ENCODE measurements at regions not wholly inside any gene's neighbourhood (a gene's known extent, or its start where the extent isn't known, plus 50 kb on each side); places are given as distances from the start of the nearest gene placed in this dataset.

GRCh38 chr11:44379141-44380008 lies 69.4 kb upstream of the ALX4 start:
- no peak overlapping the region for H3K4me2 ChIP-seq (ENCODE audit: control insufficient read depth, insufficient read depth)
- intact Hi-C loops (cut with micrococcal nuclease; ENCODE audit: unreplicated experiment) = no loop called here
- no peaks in the 10 kb centered on the region for H3K79me2 ChIP-seq (ENCODE audit: control insufficient read depth, insufficient read depth, low read length)
- ChIA-PET RAD21 (ENCODE audit: unreplicated experiment) (no interaction called here), POLR2A (no interaction called here), SMC1A (ENCODE audit: uncharacterized antibody, unreplicated experiment) (no interaction called here), CTCF (no interaction called here)
- no peaks in the 10 kb centered on the region for H3K36me3 ChIP-seq (ENCODE audit: control insufficient read depth in 2 of 2, insufficient read depth in 2 of 2, low read length in 1 of 2)
- H3K27me3 ChIP-seq (replicated peaks in 1 of 2; ENCODE audit: control insufficient read depth in 2 of 2, insufficient read depth in 2 of 2, low read length in 1 of 2) = no peaks in the 10 kb centered on the region; a peak in 2 of 4 replicates
- in situ Hi-C loops (cut with MboI) = no loop called here
- H3K4me3 ChIP-seq = no peak overlapping the region
- no TSS peak for BruUV-seq (replicated peaks)
- FAIRE-seq (no peak), DNase-seq (ENCODE audit: low read depth, low spot score) (no peak), ATAC-seq (no peak)
- no peaks in the 10 kb centered on the region for H4K20me1 ChIP-seq (ENCODE audit: control insufficient read depth, insufficient read depth)
- no peak overlapping the region for H3K27ac ChIP-seq (ENCODE audit: control insufficient read depth, insufficient read depth)
- H2AFZ ChIP-seq (ENCODE audit: control insufficient read depth, low read depth, low read length) = no peak overlapping the region
- H3K9ac ChIP-seq (ENCODE audit: control insufficient read depth, insufficient read depth, low read length) = no peak overlapping the region
- WGBS (ENCODE audit: insufficient coverage, insufficient replicate concordance, low lambda C conversion rate, missing lambda C conversion rate) = 11% methylated on average over 11 of the region's 11 CpGs
- no peaks in the 10 kb centered on the region for H3K4me1 ChIP-seq (ENCODE audit: control insufficient read depth, insufficient read depth, low read length)
- H3K9me3 ChIP-seq (replicated peaks; ENCODE audit: control insufficient read depth, insufficient read depth, low read length) = no peaks in the 10 kb centered on the region; the same call in 2 of the 3 replicates
- no peak for TF ChIP-seq BMI1 (IDR thresholded peaks at IDR 0.05; ENCODE audit: borderline replicate concordance)
- TF ChIP-seq, protein P1, sequence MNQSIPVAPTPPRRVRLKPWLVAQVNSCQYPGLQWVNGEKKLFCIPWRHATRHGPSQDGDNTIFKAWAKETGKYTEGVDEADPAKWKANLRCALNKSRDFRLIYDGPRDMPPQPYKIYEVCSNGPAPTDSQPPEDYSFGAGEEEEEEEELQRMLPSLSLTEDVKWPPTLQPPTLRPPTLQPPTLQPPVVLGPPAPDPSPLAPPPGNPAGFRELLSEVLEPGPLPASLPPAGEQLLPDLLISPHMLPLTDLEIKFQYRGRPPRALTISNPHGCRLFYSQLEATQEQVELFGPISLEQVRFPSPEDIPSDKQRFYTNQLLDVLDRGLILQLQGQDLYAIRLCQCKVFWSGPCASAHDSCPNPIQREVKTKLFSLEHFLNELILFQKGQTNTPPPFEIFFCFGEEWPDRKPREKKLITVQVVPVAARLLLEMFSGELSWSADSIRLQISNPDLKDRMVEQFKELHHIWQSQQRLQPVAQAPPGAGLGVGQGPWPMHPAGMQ (IDR thresholded peaks at IDR 0.05; ENCODE audit: borderline replicate concordance) = no peak
- no peak for TF ChIP-seq CHD1 (IDR thresholded peaks at IDR 0.05; ENCODE audit: low read depth, low read length)
- TF ChIP-seq SMC3 (IDR thresholded peaks at IDR 0.05; ENCODE audit: borderline replicate concordance, low read length) = no peak
- TF ChIP-seq IKZF2 (IDR thresholded peaks at IDR 0.05) = no peak
- TF ChIP-seq ZNF592 (IDR thresholded peaks at IDR 0.05) = no peak
- no peak for TF ChIP-seq JUNB (IDR thresholded peaks at IDR 0.05)
- TF ChIP-seq, protein P2, sequence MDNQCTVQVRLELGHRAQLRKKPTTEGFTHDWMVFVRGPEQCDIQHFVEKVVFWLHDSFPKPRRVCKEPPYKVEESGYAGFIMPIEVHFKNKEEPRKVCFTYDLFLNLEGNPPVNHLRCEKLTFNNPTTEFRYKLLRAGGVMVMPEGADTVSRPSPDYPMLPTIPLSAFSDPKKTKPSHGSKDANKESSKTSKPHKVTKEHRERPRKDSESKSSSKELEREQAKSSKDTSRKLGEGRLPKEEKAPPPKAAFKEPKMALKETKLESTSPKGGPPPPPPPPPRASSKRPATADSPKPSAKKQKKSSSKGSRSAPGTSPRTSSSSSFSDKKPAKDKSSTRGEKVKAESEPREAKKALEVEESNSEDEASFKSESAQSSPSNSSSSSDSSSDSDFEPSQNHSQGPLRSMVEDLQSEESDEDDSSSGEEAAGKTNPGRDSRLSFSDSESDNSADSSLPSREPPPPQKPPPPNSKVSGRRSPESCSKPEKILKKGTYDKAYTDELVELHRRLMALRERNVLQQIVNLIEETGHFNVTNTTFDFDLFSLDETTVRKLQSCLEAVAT (IDR thresholded peaks at IDR 0.05) = no peak
- no peak for TF ChIP-seq POLR2AphosphoS5 (IDR thresholded peaks at IDR 0.05; ENCODE audit: low read length)
- TF ChIP-seq FOXM1 (IDR thresholded peaks at IDR 0.05; ENCODE audit: low read depth, low read length) = no peak
- no peak for TF ChIP-seq SUPT20H (IDR thresholded peaks at IDR 0.05; ENCODE audit: borderline replicate concordance, control insufficient read depth, low read depth, low read length)
- TF ChIP-seq HCFC1 (IDR thresholded peaks at IDR 0.05; ENCODE audit: low read length) = no peak
- TF ChIP-seq HDAC2 (IDR thresholded peaks at IDR 0.05) = no peak
- TF ChIP-seq CBX5 (IDR thresholded peaks at IDR 0.05; ENCODE audit: low read depth) = no peak
- no peak for TF ChIP-seq BACH1 (IDR thresholded peaks at IDR 0.05; ENCODE audit: borderline replicate concordance)

Data from GM12878 (cell line).